ENCODE measurements at regions not wholly inside any gene's neighbourhood (a gene's known extent, or its start where the extent isn't known, plus 50 kb on each side); places are given as distances from the start of the nearest gene placed in this dataset.

DNA sequence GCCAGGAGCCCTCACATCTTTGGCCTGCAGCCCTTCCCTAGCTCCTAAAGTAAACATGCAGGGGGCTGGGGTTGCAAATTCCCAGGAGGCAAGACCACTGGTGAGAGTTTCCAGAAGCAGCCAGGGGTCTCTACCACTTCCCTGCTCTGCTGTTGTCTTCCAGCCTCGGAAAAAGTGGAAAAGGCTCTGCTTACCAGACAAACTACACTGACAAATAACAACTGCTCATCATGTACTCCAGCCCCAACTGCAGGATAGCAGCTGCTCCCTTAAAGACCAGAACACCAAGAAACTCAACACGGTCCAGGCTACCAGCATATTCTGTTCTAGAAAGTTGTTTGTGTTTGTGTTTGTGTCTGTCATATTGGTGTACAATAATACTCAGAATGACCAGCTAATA lies 187.5 kb upstream of the MARCKS start:
- no peak overlapping the region for H2AFZ ChIP-seq (ENCODE audit: low read depth)
- no peak for DNase-seq
- H3K27me3 ChIP-seq (ENCODE audit: insufficient read depth), result no peaks in the 10 kb centered on the region
- no peak overlapping the region for H3K27ac ChIP-seq (ENCODE audit: low read depth in 2 of 2, low read length in 1 of 2)
- H3K9ac ChIP-seq, result no peak overlapping the region
- peaks cover 13% of the 10 kb centered on the region for H3F3A ChIP-seq (replicated peaks; ENCODE audit: insufficient read depth)
- H3K36me3 ChIP-seq (replicated peaks in 1 of 2; ENCODE audit: control insufficient read depth in 1 of 2, insufficient read depth in 2 of 2, low read length in 1 of 2), result no peaks in the 10 kb centered on the region
- peaks cover 0 to 16% of the 10 kb centered on the region in 2 experiments; a peak in 2 of 4 replicates for H3K4me1 ChIP-seq (ENCODE audit: control insufficient read depth in 1 of 2, insufficient read depth in 2 of 2, low read depth in 1 of 2, low read length in 1 of 2)
- no peaks in the 10 kb centered on the region for H3K9me2 ChIP-seq
- no peak overlapping the region for H3K4me2 ChIP-seq
- no peaks in the 10 kb centered on the region for H3K9me3 ChIP-seq
- no peak overlapping the region for H3K4me3 ChIP-seq (ENCODE audit: low read depth in 2 of 2, low read length in 1 of 2)
- WGBS (ENCODE audit: low lambda C conversion rate), result 100% methylated on average over 2 of the region's 2 CpGs
- H3K79me2 ChIP-seq (ENCODE audit: insufficient read depth), result no peaks in the 10 kb centered on the region
- TF ChIP-seq NFIC (IDR thresholded peaks at IDR 0.05; ENCODE audit: borderline replicate concordance) (no peak), EP300 (IDR thresholded peaks at IDR 0.05; ENCODE audit: borderline replicate concordance in 1 of 2, low read depth in 1 of 2, low read length in 1 of 2) (no peak), FOXJ3 (CRISPR knock-in tag; IDR thresholded peaks at IDR 0.05) (no peak), TEAD4 (IDR thresholded peaks at IDR 0.05; ENCODE audit: borderline replicate concordance, insufficient read depth) (no peak), GATA2 (CRISPR knock-in tag; IDR thresholded peaks at IDR 0.05) (no peak), FOSL2 (IDR thresholded peaks at IDR 0.05; ENCODE audit: borderline replicate concordance, low read depth) (no peak), TAF1 (IDR thresholded peaks at IDR 0.05; ENCODE audit: borderline replicate concordance, low read depth, low read length) (no peak), FOXM1 (IDR thresholded peaks at IDR 0.05; ENCODE audit: low read depth) (no peak)
- TF ChIP-seq, protein P1, sequence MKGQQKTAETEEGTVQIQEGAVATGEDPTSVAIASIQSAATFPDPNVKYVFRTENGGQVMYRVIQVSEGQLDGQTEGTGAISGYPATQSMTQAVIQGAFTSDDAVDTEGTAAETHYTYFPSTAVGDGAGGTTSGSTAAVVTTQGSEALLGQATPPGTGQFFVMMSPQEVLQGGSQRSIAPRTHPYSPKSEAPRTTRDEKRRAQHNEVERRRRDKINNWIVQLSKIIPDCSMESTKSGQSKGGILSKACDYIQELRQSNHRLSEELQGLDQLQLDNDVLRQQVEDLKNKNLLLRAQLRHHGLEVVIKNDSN (IDR thresholded peaks at IDR 0.05; ENCODE audit: borderline replicate concordance, low read depth), result no peak
- TF ChIP-seq, protein P2, sequence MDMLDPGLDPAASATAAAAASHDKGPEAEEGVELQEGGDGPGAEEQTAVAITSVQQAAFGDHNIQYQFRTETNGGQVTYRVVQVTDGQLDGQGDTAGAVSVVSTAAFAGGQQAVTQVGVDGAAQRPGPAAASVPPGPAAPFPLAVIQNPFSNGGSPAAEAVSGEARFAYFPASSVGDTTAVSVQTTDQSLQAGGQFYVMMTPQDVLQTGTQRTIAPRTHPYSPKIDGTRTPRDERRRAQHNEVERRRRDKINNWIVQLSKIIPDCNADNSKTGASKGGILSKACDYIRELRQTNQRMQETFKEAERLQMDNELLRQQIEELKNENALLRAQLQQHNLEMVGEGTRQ (IDR thresholded peaks at IDR 0.05; ENCODE audit: borderline replicate concordance, low read depth, low read length), result no peak
- TF ChIP-seq, protein P3, sequence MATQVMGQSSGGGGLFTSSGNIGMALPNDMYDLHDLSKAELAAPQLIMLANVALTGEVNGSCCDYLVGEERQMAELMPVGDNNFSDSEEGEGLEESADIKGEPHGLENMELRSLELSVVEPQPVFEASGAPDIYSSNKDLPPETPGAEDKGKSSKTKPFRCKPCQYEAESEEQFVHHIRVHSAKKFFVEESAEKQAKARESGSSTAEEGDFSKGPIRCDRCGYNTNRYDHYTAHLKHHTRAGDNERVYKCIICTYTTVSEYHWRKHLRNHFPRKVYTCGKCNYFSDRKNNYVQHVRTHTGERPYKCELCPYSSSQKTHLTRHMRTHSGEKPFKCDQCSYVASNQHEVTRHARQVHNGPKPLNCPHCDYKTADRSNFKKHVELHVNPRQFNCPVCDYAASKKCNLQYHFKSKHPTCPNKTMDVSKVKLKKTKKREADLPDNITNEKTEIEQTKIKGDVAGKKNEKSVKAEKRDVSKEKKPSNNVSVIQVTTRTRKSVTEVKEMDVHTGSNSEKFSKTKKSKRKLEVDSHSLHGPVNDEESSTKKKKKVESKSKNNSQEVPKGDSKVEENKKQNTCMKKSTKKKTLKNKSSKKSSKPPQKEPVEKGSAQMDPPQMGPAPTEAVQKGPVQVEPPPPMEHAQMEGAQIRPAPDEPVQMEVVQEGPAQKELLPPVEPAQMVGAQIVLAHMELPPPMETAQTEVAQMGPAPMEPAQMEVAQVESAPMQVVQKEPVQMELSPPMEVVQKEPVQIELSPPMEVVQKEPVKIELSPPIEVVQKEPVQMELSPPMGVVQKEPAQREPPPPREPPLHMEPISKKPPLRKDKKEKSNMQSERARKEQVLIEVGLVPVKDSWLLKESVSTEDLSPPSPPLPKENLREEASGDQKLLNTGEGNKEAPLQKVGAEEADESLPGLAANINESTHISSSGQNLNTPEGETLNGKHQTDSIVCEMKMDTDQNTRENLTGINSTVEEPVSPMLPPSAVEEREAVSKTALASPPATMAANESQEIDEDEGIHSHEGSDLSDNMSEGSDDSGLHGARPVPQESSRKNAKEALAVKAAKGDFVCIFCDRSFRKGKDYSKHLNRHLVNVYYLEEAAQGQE (IDR thresholded peaks at IDR 0.05; ENCODE audit: low read depth, low read length), result no peak
- TF ChIP-seq, protein P4, sequence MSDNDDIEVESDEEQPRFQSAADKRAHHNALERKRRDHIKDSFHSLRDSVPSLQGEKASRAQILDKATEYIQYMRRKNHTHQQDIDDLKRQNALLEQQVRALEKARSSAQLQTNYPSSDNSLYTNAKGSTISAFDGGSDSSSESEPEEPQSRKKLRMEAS (IDR thresholded peaks at IDR 0.05; ENCODE audit: low read depth), result no peak
- TF ChIP-seq, protein P5, sequence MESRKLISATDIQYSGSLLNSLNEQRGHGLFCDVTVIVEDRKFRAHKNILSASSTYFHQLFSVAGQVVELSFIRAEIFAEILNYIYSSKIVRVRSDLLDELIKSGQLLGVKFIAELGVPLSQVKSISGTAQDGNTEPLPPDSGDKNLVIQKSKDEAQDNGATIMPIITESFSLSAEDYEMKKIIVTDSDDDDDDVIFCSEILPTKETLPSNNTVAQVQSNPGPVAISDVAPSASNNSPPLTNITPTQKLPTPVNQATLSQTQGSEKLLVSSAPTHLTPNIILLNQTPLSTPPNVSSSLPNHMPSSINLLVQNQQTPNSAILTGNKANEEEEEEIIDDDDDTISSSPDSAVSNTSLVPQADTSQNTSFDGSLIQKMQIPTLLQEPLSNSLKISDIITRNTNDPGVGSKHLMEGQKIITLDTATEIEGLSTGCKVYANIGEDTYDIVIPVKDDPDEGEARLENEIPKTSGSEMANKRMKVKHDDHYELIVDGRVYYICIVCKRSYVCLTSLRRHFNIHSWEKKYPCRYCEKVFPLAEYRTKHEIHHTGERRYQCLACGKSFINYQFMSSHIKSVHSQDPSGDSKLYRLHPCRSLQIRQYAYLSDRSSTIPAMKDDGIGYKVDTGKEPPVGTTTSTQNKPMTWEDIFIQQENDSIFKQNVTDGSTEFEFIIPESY (IDR thresholded peaks at IDR 0.05; ENCODE audit: borderline replicate concordance, low read depth), result no peak
- ChIA-PET CTCF (interaction anchor here (1.1 kb wide), 1 partner anchor 189 kb away, joined by 3 read pairs; no protein-coding TSS in a partner anchor), POLR2A (no interaction called here)
- no peaks in the 10 kb centered on the region for H4K20me1 ChIP-seq (ENCODE audit: insufficient read depth)

All from SK-N-SH (cell line).